ENCODE measurements at regions not wholly inside any gene's neighbourhood (a gene's known extent, or its start where the extent isn't known, plus 50 kb on each side); places are given as distances from the start of the nearest gene placed in this dataset.

DNA sequence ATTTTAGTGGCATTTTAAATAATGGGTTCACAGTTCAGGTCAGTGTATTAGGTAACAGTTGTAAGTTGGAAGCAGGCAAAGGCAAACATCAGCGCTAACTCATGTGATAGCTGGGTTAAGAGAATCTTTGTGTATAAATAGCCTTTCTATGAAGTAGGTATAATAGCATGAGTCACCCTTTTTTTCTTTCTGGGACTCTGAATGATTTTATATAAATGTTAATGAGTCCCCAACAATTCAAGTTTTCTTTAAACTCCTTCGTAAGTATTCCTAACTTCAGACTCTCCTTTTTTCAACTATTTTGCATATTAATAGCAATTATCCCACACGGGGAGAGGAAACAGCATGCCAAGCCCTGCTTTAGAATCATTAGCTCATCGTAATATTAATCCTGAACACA, 384.3 kb downstream of the PIK3C3 start:
- no peak overlapping the region for H3K4me3 ChIP-seq (ENCODE audit: control insufficient read depth, low read depth, low read length)
- DNase-seq (ENCODE audit: low read depth) = no peak
- TF ChIP-seq CTCF (IDR thresholded peaks at IDR 0.05; ENCODE audit: control insufficient read depth, insufficient read depth, low read depth, low read length, missing control alignments) = no peak

DNA sequence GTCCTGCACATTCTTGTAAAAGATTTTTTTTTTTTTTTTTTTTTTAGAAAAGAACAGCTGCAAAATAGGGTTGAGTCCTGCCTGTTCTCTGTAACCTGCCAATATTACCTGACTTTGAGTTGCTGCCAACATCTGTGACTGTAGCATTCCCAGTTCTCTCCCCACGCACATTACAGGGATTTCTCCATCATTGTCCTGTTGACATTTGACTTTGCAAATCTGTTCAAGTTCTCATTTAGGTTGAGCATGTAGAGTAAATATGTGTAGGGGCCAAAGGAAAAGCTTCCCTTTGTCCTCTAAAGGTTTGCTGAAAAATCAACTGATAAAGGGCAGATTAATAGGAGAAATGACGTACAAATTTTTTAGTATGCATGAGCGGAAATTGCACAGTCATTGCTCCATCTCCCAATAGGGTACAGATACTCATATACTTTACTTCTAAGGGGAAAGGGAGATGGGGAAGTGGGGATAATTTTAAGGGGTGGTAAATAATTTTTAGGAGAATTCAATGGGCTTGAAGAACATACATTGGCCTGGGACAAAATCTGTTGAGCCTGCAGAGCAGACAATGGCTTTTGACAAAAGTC, 385.5 kb downstream of the PIK3C3 start:
- DNase-seq (ENCODE audit: low read depth) = no peak
- no peak for TF ChIP-seq CTCF (IDR thresholded peaks at IDR 0.05; ENCODE audit: control insufficient read depth, insufficient read depth, low read depth, low read length, missing control alignments)
- no peak overlapping the region for H3K4me3 ChIP-seq (ENCODE audit: control insufficient read depth, low read depth, low read length)

- TF ChIP-seq CTCF (IDR thresholded peaks at IDR 0.05; ENCODE audit: control insufficient read depth, insufficient read depth, low read depth, low read length, missing control alignments) = no peak
- no peak for DNase-seq (ENCODE audit: low read depth)
These were observed 386.4 kb downstream of the PIK3C3 start for GRCh38 chr18:42341423-42341822.

GRCh38 chr18:42348722-42349121, 393.7 kb downstream of the PIK3C3 start:
- TF ChIP-seq CTCF (IDR thresholded peaks at IDR 0.05; ENCODE audit: control insufficient read depth, insufficient read depth, low read depth, low read length, missing control alignments) = no peak
- no peak for DNase-seq (ENCODE audit: low read depth)
- no peak overlapping the region for H3K4me3 ChIP-seq (ENCODE audit: control insufficient read depth, low read depth, low read length)

More at GRCh38 chr18:42341423-42341822, 386.4 kb downstream of the PIK3C3 start:
- H3K4me3 ChIP-seq (ENCODE audit: control insufficient read depth, low read depth, low read length) = no peak overlapping the region

- no peak for DNase-seq (ENCODE audit: low read depth)
- no peak for TF ChIP-seq CTCF (IDR thresholded peaks at IDR 0.05; ENCODE audit: control insufficient read depth, insufficient read depth, low read depth, low read length, missing control alignments)
These were observed 396.4 kb downstream of the PIK3C3 start for GRCh38 chr18:42351455-42351854.

GRCh38 chr18:42360716-42361115, 405.7 kb downstream of the PIK3C3 start:
- no peak for TF ChIP-seq CTCF (IDR thresholded peaks at IDR 0.05; ENCODE audit: control insufficient read depth, insufficient read depth, low read depth, low read length, missing control alignments)
- no peak overlapping the region for H3K4me3 ChIP-seq (ENCODE audit: control insufficient read depth, low read depth, low read length)
- no peak for DNase-seq (ENCODE audit: low read depth)

More at GRCh38 chr18:42351455-42351854, 396.4 kb downstream of the PIK3C3 start:
- no peak overlapping the region for H3K4me3 ChIP-seq (ENCODE audit: control insufficient read depth, low read depth, low read length)

Measured in AG09309 (cell line).